ENCODE measurements at regions not wholly inside any gene's neighbourhood (a gene's known extent, or its start where the extent isn't known, plus 50 kb on each side); places are given as distances from the start of the nearest gene placed in this dataset.

DNA sequence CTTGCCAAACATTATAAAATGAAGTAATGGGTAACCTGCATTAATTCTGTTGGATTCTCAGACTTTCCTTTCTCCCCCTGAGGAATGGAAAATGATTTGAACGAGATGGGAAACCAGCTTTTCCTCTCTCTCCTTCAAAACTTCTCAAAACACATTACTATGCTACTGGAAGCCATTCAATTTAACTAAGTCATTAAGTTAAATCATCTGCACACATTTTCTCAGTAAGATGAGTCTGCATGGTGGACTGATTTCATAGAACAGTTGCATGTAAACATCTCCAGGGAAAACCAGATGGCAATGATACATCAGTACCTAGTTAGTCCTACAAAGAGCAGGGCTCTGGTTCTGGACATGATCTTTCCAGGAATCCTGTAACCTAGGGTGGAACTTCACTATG is 59.9 kb downstream of the BMP4 start:
- DNase-seq, result no peak

DNA sequence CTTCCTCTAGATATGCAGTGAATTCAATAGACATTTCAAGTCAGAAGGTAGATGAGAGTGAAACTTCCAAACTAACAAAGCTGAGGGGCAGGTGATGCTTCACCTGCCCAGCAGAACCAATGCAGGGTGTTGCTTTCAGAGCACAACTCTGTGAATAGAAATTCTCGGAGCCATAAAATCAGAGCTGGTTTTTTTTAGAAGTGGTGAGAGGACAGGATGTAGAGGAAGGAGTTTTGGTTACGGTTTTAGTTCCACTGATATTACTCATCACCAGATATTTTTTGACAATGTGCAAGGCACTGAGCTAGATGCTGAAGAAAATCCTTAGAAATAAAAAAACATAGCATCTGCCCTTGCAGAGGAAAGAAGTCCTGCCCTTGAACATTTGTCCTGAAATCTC is 62.2 kb downstream of the BMP4 start:
- DNase-seq, result no peak

DNA sequence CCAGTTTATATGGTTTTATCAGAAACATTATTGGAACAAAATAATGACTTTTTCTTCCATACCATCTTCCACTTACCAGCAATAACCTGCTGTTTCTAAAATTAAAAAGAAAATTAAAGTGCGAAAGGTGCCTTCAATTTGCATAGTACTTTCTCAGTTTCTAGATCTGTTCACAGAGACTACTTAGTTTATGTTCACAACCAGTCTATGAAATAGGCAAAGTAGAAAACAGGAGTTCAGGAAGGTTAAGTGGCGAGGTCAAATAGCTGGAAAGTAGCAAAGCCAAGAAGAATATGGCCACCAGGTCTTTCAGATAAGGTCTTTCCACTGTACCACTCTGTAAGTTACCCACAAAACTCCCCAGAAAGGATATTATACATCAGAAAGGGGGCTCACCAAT is 63.3 kb downstream of the BMP4 start:
- no peak for DNase-seq

DNA sequence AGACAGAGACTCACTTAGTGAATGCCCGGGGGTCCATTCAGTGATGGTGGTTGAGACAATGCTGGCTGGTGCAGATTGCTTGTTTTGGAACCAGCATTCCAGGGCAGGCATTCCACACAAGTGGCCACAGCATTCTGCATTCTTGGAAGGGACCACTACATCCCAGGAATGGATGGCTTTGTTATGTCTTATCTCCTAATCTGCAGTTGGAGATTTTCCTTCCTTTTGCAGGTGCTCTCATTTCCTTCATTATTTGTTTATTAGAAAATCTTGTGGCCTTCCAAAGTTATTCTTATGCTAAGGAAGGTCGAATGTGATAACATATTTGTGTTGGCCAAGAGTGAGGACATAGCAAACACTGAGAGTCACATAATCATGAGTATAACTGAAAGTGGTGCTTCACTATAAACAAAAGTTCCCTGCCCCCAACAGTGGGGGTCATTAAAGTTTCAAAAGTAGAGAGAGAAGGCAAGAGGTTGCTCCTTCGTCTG is 66.0 kb downstream of the BMP4 start:
- no peak for DNase-seq

DNA sequence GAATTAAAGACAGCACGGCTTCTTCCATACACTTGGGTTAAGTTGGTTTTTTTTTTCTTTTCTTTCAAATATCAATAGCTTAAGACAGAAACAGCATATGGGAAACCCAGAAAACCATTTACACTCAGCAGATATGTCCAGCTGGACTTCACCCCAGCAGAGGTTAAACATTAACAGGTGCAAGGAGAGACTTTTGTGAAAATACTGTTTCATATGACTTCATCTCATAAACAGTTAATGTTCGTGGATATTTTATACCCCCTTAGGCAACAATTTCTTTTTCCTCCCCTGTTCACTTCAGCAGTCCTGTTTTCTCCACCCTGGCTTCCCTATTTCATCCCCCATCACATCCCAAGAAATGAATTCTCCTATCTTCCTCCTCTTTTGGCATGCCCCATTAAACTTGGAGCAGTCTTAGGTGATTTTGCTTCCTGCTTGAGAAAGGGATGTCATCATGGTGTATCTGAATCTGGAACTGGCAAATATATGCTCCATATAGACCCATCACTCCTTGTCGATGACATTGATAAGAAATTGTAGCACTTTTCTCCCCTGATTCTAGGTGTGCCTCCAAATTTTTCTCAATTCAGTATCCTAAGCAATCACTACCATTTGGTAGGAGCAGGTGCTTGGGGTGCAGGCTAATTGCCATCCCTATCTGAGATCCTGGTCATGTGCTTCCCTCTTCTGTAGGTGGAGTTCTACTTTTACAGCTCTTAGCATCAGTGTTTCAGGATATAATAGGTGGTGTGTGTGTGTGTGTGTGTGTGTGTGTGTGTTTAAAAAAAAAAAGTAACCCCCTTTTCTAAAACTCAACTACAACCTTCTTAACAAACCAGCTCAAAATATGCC is 67.9 kb downstream of the BMP4 start:
- no peak for DNase-seq

DNA sequence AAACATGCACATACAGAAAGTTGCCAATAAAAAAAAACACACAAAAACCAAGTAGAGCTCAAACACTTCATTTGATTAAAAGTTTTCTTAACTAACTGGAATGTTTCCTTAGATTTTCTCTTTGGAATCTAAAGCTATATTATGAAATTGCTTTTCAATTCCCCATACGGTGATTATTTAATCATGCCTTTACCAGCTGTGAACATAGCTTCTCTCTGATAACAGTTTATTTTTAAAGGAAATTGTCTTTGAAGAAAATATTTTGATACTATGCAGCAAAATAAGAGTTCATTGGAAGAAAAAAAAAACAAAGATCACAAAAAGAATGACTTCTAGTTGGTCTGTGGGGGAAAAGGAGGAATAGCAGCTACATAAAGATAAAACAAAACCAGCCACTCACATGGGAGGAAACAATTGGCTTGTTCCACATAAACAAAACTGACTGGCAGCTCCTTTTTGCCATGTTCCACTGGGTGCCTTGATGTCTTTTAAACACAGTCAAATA is 71.4 kb downstream of the BMP4 start:
- no peak for DNase-seq

DNA sequence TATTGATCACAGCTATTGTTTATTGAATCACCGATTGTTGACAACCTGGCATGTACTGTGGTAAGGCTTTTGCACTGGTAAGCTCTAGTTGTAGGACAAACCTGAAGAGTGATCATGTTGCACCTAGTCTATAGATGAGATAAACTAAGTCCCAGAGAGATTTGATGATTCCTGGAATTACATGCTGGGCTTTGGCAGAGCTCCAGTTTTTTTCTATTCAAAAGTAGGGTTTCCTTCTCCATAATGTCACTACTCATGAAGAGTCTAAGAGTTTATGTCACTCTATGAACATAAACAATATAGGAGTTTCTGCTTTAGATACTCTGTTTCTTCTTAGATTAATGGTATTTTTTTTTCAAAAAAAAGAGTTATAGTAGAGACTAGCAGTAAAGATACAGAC is 72.0 kb downstream of the BMP4 start:
- DNase-seq, result no peak

DNA sequence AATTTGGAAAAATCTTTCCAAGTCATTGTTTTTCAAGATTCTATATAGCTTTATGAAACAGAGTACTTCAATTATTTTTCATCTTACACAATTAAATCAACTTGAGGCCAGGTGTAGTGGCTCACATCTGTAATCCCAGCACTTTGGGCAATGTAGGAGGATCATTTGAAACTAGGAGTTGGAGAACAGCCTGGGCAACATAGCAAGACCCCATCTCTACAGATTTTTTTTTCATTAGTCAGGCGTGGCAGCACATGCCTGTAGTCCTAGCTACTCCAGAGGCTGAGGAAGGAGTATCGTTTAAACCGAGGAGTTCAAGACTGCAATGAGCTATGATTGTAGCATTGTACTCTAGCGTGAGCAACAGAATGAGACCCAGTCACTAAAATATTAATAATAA is 72.9 kb downstream of the BMP4 start:
- DNase-seq, result no peak

DNA sequence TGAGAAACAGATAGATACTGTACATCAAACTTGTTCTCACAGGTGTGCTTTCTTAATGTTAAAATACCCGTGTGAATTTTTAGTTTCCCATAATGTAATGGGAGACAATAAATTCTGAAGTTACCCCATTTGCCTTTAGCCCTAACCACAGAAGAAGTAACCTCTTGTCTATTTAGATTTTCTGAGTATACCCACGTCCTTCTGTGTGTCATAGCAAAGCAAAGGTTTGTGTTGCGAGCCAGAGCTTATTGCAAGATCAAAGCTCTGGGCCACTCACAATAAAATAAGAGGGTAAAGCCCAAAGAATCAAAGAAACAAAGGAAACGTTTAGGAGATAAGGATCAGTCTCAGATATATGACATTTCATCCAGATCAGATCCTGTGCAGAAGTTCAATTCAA is 73.9 kb downstream of the BMP4 start:
- no peak for DNase-seq

DNA sequence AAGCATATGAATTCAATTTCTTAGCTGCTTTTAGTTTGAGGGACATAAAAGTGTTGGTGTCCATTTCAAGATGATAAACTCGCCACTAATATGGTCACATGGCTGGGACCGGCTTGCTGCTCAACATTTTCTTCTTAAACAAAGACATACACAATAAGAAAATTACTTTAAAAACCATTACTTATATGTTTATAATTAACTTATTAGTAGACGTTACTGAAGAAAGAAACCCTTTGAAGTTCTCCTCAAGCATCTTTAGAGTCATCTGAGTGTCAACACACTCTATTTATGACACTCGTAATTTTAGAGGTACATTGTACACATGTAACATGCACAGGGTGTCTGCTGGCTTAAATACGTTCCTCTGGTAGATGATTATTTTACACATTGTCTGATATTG is 74.7 kb downstream of the BMP4 start:
- DNase-seq, result no peak

DNA sequence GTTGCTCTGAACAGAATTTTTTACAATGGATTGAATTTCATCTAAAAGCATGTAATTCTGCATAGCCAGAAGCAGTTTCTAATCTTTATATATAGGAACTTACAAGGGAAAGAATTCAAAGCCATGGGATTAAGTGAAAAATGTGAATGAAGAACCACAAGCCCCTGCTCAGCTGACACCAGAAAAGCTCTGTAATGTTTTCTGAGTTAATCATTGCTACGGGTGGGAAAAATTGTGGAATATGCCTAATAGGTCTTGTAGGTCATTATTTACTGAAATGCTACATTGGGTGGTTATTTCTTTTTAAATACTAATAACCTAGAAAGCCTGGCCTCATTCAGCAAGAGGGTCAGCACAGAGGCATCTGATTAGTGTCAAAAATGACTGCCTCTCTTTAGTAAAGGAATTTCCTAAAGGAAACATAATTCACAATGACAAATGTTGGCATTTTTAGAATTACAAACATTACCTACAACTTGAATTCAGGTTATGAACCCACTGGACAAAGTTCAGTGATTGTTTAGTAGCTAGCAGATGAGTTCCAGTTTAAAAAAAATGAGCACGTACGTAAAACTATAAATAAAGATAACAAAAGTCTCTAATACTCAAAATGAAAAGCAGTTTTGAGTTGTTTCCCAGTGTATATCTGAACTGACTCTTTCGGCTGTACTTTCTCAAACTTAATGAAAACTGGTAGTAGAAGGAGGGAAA is 75.3 kb downstream of the BMP4 start:
- no peak for DNase-seq

DNA sequence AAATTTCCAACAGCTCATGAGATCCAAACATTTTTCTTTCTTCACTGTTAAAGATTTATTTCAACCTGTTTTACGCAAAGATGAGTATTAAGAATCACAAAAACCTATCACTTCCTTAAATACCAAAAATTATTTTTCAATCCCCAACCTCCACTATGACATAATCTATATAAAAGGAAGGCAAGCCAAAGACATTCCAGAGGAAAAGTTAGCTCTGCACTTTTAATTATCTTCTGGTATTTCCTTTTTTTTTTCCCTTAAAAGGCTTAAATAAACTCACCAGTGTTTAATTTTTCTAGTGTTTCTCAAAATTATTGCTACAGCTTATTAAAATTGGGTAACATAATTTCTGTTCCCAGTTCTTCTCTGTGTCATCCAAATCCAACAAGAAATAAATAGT is 75.9 kb downstream of the BMP4 start:
- DNase-seq, result no peak

DNA sequence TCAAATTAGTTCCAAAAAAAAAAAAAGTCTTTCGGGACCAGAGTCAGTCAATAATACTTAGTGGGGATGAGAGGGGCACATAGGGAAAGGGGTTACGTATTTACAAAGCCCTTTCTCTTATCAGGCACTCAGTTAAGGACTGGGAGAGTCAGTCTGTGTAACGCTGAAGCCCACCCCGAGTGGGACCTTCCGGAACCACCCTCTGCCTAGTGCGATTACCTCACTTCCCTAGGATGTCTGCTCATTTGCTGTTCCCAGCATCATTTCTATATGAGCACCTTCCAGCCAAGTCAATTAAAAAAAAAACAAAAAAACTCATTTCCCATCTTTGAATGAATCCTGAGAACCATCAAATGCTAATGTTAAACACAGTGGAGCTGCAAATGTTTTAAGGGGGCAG is 76.9 kb downstream of the BMP4 start:
- DNase-seq, result no peak

DNA sequence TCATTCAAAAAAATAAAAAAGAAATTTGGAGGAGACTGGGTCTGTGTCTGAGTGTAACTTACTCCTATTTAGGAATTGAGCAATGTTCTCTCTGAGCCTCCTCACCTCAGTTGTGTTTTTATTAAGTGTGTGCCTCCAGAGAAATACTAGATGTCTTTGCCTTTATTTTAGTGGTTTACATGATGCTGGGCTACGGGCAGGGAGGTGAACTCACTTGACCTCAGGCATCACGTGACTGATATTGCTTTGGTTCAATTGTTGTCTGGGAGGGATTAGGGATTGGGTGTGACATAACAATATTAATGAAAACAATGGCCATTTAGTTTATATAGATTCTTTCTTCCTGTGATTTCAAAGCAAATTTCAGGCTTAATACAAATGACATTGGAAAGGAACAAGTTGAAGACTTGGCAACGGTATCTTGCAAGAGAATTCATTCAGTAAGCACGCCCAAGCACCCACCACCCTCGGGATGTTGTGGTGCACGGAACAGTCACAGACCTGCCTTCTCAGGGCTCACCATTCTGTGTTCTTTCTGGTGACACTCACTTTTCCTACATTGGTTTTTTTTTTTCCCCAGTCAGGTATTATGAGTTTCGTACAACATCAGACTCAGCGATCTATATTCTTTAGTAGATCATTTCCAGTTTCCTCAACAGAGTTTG is 77.5 kb downstream of the BMP4 start:
- no peak for DNase-seq

DNA sequence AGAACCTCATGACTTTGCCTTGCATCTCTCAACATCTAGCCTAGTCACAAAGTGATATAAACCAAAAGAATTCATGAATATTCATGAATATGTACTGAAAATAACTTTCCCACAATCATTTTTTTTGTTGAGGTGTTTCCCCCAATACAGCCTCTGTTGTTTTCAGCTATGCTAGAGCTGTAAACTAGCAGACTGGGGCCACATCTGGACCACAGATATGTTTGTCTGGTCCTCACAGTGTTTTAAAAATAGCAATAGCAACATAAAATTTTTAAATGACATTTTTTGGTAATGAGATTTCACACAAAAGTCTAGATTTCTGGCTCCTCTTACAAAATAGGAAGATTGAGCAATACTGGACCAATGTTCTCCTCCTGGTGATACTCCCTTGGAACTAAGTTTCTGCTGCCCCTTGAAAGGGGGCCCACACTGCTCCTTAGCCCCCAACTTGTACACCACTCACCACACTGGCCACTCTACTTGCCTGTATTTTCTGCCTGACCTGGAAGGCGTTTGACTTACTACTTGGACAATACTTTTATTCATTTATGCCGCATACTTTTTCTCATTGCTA is 81.2 kb downstream of the BMP4 start:
- DNase-seq, result no peak

DNA sequence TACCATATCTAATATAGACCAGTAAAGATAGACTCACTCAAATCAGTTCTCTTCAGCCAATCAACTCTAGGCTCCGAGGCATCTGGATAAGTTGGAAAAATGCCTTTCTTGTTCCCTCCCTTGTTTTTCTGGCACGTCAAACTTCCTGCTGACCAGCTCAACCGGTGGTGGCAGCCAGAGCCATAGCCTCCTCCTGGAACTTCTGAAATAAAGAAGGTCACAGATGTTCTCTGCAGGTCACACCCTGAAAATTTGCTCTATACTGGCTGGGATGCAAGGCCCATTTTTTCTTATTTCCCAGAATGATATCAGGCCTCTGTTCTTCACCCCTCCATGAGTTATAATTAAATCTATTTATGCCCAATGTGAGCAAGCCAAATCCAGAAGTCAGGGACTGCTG is 81.9 kb downstream of the BMP4 start:
- DNase-seq, result no peak

DNA sequence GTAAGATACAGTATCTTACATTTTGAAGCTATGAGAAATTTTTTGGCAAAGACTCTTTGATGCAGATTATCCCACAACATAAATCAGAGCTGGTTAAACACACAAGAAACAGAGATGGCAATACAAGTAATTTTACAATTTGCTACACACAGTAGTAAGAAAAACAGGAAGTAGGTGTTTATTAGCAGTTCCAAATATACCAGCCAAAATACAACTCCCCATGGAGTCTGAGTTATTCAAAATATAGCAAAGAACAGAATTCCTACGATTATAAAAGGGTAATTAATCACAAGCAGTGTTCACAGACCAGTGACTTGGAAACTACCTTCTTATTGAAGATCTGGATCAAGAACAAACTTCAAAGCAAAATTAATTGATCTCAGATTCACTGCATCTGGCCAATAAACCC is 83.9 kb downstream of the BMP4 start:
- DNase-seq, result no peak

DNA sequence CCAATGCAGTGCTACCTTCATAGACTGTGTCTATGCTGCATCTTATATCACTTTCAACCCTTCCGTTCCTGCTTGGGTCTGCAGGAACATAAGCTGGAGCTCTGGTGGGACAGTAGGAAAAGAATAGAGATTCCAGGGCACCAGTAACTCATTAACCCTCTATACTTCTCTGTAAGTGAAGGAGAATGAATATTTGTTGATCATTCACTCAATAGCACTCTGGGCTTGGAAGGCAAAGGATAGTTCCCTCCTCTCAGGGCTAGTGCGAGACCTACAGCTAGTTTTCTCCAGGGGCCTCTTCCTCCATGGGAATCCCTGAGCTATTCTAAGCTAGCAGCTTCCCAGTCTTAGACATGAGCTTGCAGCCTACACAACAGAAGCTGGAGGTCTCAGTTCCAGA is 84.7 kb downstream of the BMP4 start:
- DNase-seq, result no peak

DNA sequence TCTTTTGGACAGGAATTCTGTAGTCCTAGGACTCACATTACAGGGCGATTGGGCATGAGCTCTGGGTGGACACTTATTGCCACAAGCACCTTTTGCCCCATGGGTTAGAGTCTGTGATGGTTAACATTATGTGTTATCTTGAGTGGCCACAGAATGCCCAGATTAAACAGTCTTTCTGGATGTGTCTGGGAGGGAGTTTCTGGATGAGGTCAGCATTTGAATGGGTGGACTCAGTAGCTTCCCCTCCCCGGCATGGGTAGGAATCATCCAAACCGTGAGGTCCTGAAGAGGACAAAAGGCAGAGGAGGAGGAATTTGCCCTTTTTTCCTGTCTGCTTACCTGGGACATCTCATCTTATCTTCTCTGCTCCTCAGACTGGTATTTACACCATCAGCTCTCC is 85.6 kb downstream of the BMP4 start:
- DNase-seq, result no peak

DNA sequence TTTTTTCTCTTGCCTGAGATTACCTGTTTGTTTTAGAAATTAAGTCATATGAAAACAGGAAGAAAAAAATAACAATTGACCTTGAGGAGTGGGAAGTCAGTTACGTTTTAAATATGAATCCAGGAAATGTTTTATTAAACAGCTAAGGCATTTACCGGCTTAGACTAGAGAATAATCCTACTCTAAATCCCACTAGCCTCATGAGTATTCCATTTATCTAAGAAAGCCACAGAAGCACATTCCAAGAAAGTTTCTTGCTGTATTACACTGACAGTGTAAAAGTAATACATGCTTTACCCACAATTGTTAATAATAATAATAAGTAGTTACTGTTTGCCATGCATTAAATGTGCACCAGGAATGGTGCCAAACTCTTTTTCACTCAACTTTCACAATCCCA is 90.9 kb downstream of the BMP4 start:
- DNase-seq, result no peak

DNA sequence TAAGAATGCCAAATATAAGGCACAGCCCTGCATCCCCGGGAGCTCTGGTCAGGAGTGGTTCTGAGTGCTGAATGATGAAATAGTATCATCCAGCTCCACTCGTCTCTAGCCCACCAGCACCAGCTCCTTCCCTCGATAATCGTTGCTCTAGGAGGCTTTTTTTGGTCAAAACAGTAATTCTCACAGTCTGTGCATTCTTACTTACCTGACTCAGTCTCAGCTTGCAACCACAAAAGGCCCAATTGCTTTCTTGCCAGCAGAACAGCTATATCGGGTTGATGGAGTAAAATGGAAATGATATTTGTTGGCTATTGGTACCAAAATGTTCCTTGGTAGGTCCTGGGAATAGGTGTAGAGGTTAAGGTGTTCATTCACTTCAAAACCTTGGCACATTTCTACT is 94.8 kb downstream of the BMP4 start:
- no peak for DNase-seq

DNA sequence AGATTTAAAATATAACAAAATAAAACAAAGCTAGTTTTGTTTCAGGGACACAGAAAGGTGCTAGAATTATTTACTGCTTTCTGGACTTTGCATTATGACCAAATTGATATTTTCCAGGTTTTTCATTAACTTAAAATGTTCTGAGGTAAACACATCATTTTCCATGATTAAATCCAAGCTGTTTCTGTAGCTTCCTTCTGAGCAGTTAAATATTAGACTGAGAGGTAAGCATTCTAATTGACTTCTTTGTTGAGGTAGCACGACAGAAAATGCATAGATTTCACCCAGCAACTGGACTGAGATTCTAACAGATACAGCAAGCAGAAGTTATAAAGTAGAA is 98.3 kb downstream of the BMP4 start:
- DNase-seq, result no peak

DNA sequence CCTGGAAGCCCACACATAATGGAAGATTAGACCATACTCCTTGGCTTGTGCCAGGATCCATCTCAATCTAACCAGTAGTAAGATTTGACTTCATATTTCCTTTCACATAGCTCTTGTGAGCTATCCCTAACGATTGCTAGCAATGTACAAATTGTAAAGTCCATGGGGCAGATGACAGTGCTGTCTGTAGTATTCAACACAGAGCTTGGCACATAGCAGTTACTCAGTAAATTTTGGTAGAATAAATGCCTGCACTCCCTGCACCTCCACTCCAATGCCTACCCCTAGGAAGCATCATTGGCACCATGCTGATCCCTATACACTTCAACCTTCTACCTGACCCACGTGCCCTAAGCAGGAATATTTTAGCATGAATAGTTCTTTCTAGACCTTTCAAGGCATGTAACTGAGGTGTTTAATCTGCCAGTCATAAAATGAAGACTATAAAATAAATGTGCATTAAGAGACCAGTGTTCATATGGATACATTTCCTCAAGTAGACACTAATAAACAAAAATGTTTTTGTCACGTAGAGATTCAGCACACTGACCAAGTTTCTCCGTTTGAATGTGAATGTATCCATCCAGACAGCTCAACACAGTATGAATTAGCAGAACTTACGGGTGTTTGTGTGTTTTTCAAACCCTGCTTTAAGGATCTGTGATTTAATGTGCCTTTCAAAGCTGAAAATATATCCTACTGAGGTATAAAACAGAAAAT is 98.8 kb downstream of the BMP4 start:
- DNase-seq, result no peak
